H1 (cell line): ENCODE measurements at regions not wholly inside any gene's neighbourhood (a gene's known extent, or its start where the extent isn't known, plus 50 kb on each side); places are given as distances from the start of the nearest gene placed in this dataset.

Experiments used
- CTCF ChIA-PET: fragments of 300-600 bp; sonication (Branson Sonifier 250); formaldehyde crosslinking; loops from one replicate; lab custom pipeline; 2021; ENCODE audit not compliant: partially characterized antibody; lab: Charles Lee
- POLR2A ChIA-PET: fragments of 300-600 bp; sonication (Branson Sonifier 250); formaldehyde crosslinking; loops from one replicate; lab custom pipeline; 2021; ENCODE audit warnings: inconsistent platforms; ENCODE audit not compliant: partially characterized antibody; lab: Charles Lee
- DNase-seq, 2 experiments: peaks; one replicate each; pipeline versions ENCODE4 v3.0.0 to v3.0.0-alpha.2; 2010 to 2022; ENCODE audit warnings: low spot score in 2 of 2, low read depth in 1 of 2, mixed read lengths in 1 of 2
- FAIRE-seq: peaks from 2 replicates; lab custom pipeline; 2011; peaks lifted over from hg19 to GRCh38; lab: Jason Lieb, UNC
- H2AFZ ChIP-seq: 2 replicates; pipeline ENCODE4 v1.8.1; 2012; ENCODE audit warnings: low read length, inconsistent platforms
- H2AK5ac ChIP-seq: 2 replicates; pipeline ENCODE4 v1.6.1; 2013; ENCODE audit warnings: low read depth, low read length
- H2BK120ac ChIP-seq: replicated peaks from 2 replicates; pipeline ENCODE3; 2013; ENCODE audit warnings: low read depth, low read length, inconsistent platforms
- H2BK12ac ChIP-seq: 2 replicates; pipeline ENCODE4 v1.6.1; 2013; ENCODE audit warnings: low read depth, low read length
- H2BK15ac ChIP-seq: 2 replicates; pipeline ENCODE4 v1.6.1; 2013; ENCODE audit warnings: low read length
- H2BK20ac ChIP-seq: 2 replicates; pipeline ENCODE4 v1.6.1; 2013; ENCODE audit warnings: low read length
- H2BK5ac ChIP-seq: 2 replicates; pipeline ENCODE4 v1.6.1; 2013; ENCODE audit warnings: low read depth, low read length
- H3K14ac ChIP-seq: 2 replicates; pipeline ENCODE4 v1.6.1; 2013; ENCODE audit warnings: inconsistent platforms; ENCODE audit not compliant: insufficient read length
- H3K18ac ChIP-seq: 2 replicates; pipeline ENCODE4 v1.6.1; 2013; ENCODE audit warnings: low read length; ENCODE audit errors: extremely low read depth
- H3K23ac ChIP-seq: 2 replicates; pipeline ENCODE4 v1.6.1; 2013; ENCODE audit warnings: inconsistent platforms; ENCODE audit not compliant: insufficient read length
- H3K23me2 ChIP-seq: 2 replicates; pipeline ENCODE4 v1.6.1; 2013; ENCODE audit warnings: low read depth, low read length
- H3K27ac ChIP-seq: 2 replicates; pipeline ENCODE4 v1.6.1; 2011; ENCODE audit warnings: low read depth, low read length, inconsistent platforms
- H3K27me3 ChIP-seq, 4 experiments: replicated peaks in 1 of 4; 1 replicate in 1 of 4; 2 replicates in 3 of 4; pipeline versions ENCODE4 v1.6.1 to v1.8.1; 2011 to 2013; ENCODE audit warnings: low read length in 3 of 4, mild to moderate bottlenecking in 3 of 4, inconsistent platforms in 2 of 4, mixed read lengths in 2 of 4, moderate library complexity in 1 of 4; ENCODE audit not compliant: control insufficient read depth in 3 of 4, insufficient read depth in 3 of 4; ENCODE audit errors: extremely low read depth in 1 of 4
- H3K36me3 ChIP-seq, 4 experiments: 2 replicates each; pipeline versions ENCODE4 v1.6.1 to v1.8.1; 2011 to 2013; ENCODE audit warnings: mild to moderate bottlenecking in 4 of 4, low read length in 3 of 4, moderate library complexity in 2 of 4, control low read depth in 1 of 4, inconsistent platforms in 1 of 4; ENCODE audit not compliant: insufficient read depth in 4 of 4, control insufficient read depth in 2 of 4
- H3K4ac ChIP-seq: replicated peaks from 2 replicates; pipeline ENCODE3; 2013; ENCODE audit warnings: low read length, low read depth, mixed read lengths, inconsistent platforms; ENCODE audit not compliant: insufficient read length
- H3K4me1 ChIP-seq, 4 experiments: replicated peaks in 1 of 4; 1 replicate in 1 of 4; 2 replicates in 3 of 4; pipeline versions ENCODE4 v1.6.1 to v1.8.1; 2011 to 2013; ENCODE audit warnings: low read length in 3 of 4, inconsistent platforms in 2 of 4, mixed read lengths in 1 of 4; ENCODE audit not compliant: insufficient read depth in 4 of 4, control insufficient read depth in 3 of 4
- H3K4me2 ChIP-seq, 2 experiments: 2 replicates each; pipeline versions ENCODE4 v1.6.1 to v1.8.1; 2011 to 2013; ENCODE audit warnings: low read depth in 2 of 2, low read length in 2 of 2, control low read depth in 1 of 2, inconsistent platforms in 1 of 2, mild to moderate bottlenecking in 1 of 2; ENCODE audit not compliant: insufficient read depth in 1 of 2
- H3K4me3 ChIP-seq, 4 experiments: fragments of 200-600, 300-600 bp in 1 of 4; sonication (generic), shearing (Covaris generic), sonication (Bioruptor Twin) in 1 of 4; 2 replicates each; pipeline versions ENCODE4 v1.5.1 to v1.8.1; 2011 to 2016; ENCODE audit warnings: low read length in 4 of 4, low read depth in 3 of 4, control low read depth in 2 of 4, inconsistent platforms in 2 of 4, mild to moderate bottlenecking in 2 of 4, mixed read lengths in 1 of 4, moderate library complexity in 1 of 4; ENCODE audit not compliant: insufficient read depth in 2 of 4; ENCODE audit errors: extremely low read depth in 1 of 4
- H3K56ac ChIP-seq: replicated peaks from 2 replicates; pipeline ENCODE3; 2013; ENCODE audit warnings: low read depth, mild to moderate bottlenecking, mixed read lengths, low read length, inconsistent platforms; ENCODE audit not compliant: insufficient read length
- H3K79me1 ChIP-seq: 2 replicates; pipeline ENCODE4 v1.6.1; 2013; ENCODE audit warnings: low read depth, low read length, control low read depth
- H3K79me2 ChIP-seq, 2 experiments: 2 replicates each; pipeline versions ENCODE4 v1.6.1 to v1.8.1; 2012 to 2013; ENCODE audit warnings: low read length in 2 of 2, mild to moderate bottlenecking in 2 of 2, inconsistent platforms in 1 of 2; ENCODE audit not compliant: insufficient read depth in 2 of 2, control insufficient read depth in 1 of 2
- H3K9ac ChIP-seq, 4 experiments: replicated peaks in 1 of 4; 1 replicate in 1 of 4; 2 replicates in 3 of 4; pipeline versions ENCODE4 v1.6.1 to v1.8.1; 2011 to 2013; ENCODE audit warnings: low read depth in 3 of 4, low read length in 3 of 4, control low read depth in 2 of 4, mild to moderate bottlenecking in 2 of 4, moderate library complexity in 2 of 4, inconsistent platforms in 1 of 4; ENCODE audit errors: extremely low read depth in 1 of 4
- H3K9me3 ChIP-seq, 2 experiments: 2 replicates each; pipeline versions ENCODE4 v1.6.1 to v1.8.1; 2012 to 2013; ENCODE audit warnings: mild to moderate bottlenecking in 2 of 2, moderate library complexity in 2 of 2, control low read depth in 1 of 2, inconsistent platforms in 1 of 2, low read depth in 1 of 2, low read length in 1 of 2, mixed read lengths in 1 of 2; ENCODE audit not compliant: insufficient read depth in 2 of 2
- H4K20me1 ChIP-seq, 2 experiments: replicated peaks in 1 of 2; 2 replicates each; pipeline versions ENCODE3 to v1.8.1; 2011 to 2013; ENCODE audit warnings: inconsistent platforms in 2 of 2, low read length in 2 of 2, mild to moderate bottlenecking in 1 of 2; ENCODE audit not compliant: insufficient read depth in 2 of 2, control insufficient read depth in 1 of 2
- H4K5ac ChIP-seq: 2 replicates; pipeline ENCODE4 v1.6.1; 2013; ENCODE audit warnings: low read length, low read depth, mixed read lengths, inconsistent platforms; ENCODE audit not compliant: insufficient read length
- H4K8ac ChIP-seq: 2 replicates; pipeline ENCODE4 v1.8.0; 2013; ENCODE audit warnings: mild to moderate bottlenecking, moderate library complexity, low read length, inconsistent platforms; ENCODE audit not compliant: insufficient read depth; ENCODE audit errors: extremely low read depth
- H4K91ac ChIP-seq: replicated peaks from 2 replicates; pipeline ENCODE3; 2013; ENCODE audit warnings: low read length, mixed read lengths, inconsistent platforms; ENCODE audit not compliant: insufficient read length
- GTF2F1 ChIP-seq: IDR thresholded peaks from 2 replicates; pipeline ENCODE4 v1.6.1; 2012; ENCODE audit warnings: low read depth, low read length, improper control_type of control experiment, borderline replicate concordance
- POLR2AphosphoS5 ChIP-seq: IDR thresholded peaks from 2 replicates; pipeline ENCODE4 v1.6.1; 2011; ENCODE audit warnings: low read depth, low read length
- POU5F1 ChIP-seq: IDR thresholded peaks from 2 replicates; pipeline ENCODE4 v1.6.1; 2011; ENCODE audit warnings: low read depth, mild to moderate bottlenecking, low read length, moderate library complexity
- whole genome bisulfite sequencing, 2 experiments: shearing (Covaris generic) in 1 of 2; methylation state at CpG; one replicate each; pipeline versions ENCODE4 v1.1.6 to v1.1.7; 2013 to 2015; ENCODE audit warnings: low lambda C conversion rate in 2 of 2, mixed read lengths in 2 of 2, inconsistent platforms in 1 of 2, low coverage in 1 of 2, missing lambda C conversion rate in 1 of 2; ENCODE audit not compliant: insufficient replicate concordance in 2 of 2, insufficient coverage in 1 of 2, insufficient read length in 1 of 2; ENCODE audit errors: extremely low coverage in 1 of 2, missing lambda C conversion rate in 1 of 2; 5-methylcytosine and 5-hydroxymethylcytosine counted together

- Histone ChIP-seq H2BK15ac (no peak overlapping the region), H3K4ac (no peak overlapping the region), H3K4me3 (no peak overlapping the region), H3K27me3 (no peaks in the 10 kb centered on the region), H3K9ac (no peak overlapping the region), H2BK12ac (no peak overlapping the region), H3K79me2 (no peaks in the 10 kb centered on the region), H4K8ac (no peak overlapping the region), H3K14ac (no peak overlapping the region), H3K56ac (no peak overlapping the region), H3K18ac (no peak overlapping the region), H2BK20ac (no peak overlapping the region), H3K4me2 (no peak overlapping the region), H4K5ac (no peak overlapping the region), H3K23me2 (no peaks in the 10 kb centered on the region), H3K4me1 (no peaks in the 10 kb centered on the region), H2AK5ac (no peak overlapping the region), H3K36me3 (no peaks in the 10 kb centered on the region), H4K20me1 (no peaks in the 10 kb centered on the region), H3K27ac (no peak overlapping the region), H3K79me1 (no peaks in the 10 kb centered on the region), H2AFZ (no peak overlapping the region), H2BK5ac (no peak overlapping the region), H2BK120ac (no peak overlapping the region), H4K91ac (no peak overlapping the region), H3K23ac (no peak overlapping the region), H3K9me3 (peaks cover 3 to 7% of the 10 kb centered on the region in 2 experiments; a peak in 3 of 4 replicates)
- 100% methylated on average over 1 of the region's 1 CpG; no CpG with 5 or more reads in 1 of the 2 experiments for WGBS, 2 experiments
- no peak for FAIRE-seq
- ChIA-PET POLR2A (no interaction called here), CTCF (no interaction called here)
- DNase-seq, result no peak
- no peak for TF ChIP-seq POU5F1
- TF ChIP-seq GTF2F1, result no peak
- no peak for TF ChIP-seq POLR2AphosphoS5
Observed at GRCh38 chr11:121748068-121748467, 295.3 kb upstream of the SORL1-AS1 start.
